ENCODE measurements at regions not wholly inside any gene's neighbourhood (a gene's known extent, or its start where the extent isn't known, plus 50 kb on each side); places are given as distances from the start of the nearest gene placed in this dataset.

- H3K4me3 ChIP-seq, result no peak overlapping the region
- H3K9me3 ChIP-seq, result peaks cover 0 to 2% (median 0%) of the 10 kb centered on the region in 4 donors
- no peaks in the 10 kb centered on the region for H3K4me1 ChIP-seq
- intact Hi-C loops (cut with DNase I), result no loop called here
- no peak for DNase-seq
- peaks cover 0 to 4% (median 3%) of the 10 kb centered on the region in 3 donors for H3K27me3 ChIP-seq
- WGBS, 2 donors, result 93 to 94% methylated on average over 16 of the region's 16 CpGs
- H3K36me3 ChIP-seq, result no peaks in the 10 kb centered on the region
- no peak overlapping the region for H3K27ac ChIP-seq
- TF ChIP-seq CTCF (IDR thresholded peaks at IDR 0.05) (no peak), POLR2AphosphoS5 (IDR thresholded peaks at IDR 0.05) (no peak), EP300 (IDR thresholded peaks at IDR 0.05) (no peak), POLR2A (IDR thresholded peaks at IDR 0.05) (no peak)
Observed at GRCh38 chr18:78396077-78396476, 583.5 kb upstream of the SALL3 start.

GRCh38 chr18:78396756-78397155 is 582.9 kb upstream of the SALL3 start:
- Histone ChIP-seq H3K4me1 (no peaks in the 10 kb centered on the region), H3K27me3 (peaks cover 0 to 4% (median 3%) of the 10 kb centered on the region in 3 donors), H3K36me3 (no peaks in the 10 kb centered on the region), H3K27ac (no peak overlapping the region), H3K9me3 (peaks cover 0 to 2% (median 0%) of the 10 kb centered on the region in 4 donors), H3K4me3 (no peak overlapping the region)
- WGBS, 2 donors, result 88 to 89% methylated on average over 10 of the region's 10 CpGs
- DNase-seq, result no peak
- no peak for TF ChIP-seq POLR2A (IDR thresholded peaks at IDR 0.05)
- TF ChIP-seq CTCF (IDR thresholded peaks at IDR 0.05), result no peak
- no peak for TF ChIP-seq POLR2AphosphoS5 (IDR thresholded peaks at IDR 0.05)
- TF ChIP-seq EP300 (IDR thresholded peaks at IDR 0.05), result no peak
- intact Hi-C loops (cut with DNase I), result no loop called here

GRCh38 chr18:78399992-78400503 is 579.6 kb upstream of the SALL3 start:
- peaks cover 0 to 2% (median 0%) of the 10 kb centered on the region in 4 donors for H3K9me3 ChIP-seq
- WGBS, 2 donors, result 84% methylated on average over 25 of the region's 25 CpGs
- no peaks in the 10 kb centered on the region for H3K36me3 ChIP-seq
- no peak for TF ChIP-seq CTCF (IDR thresholded peaks at IDR 0.05)
- TF ChIP-seq EP300 (IDR thresholded peaks at IDR 0.05), result no peak
- TF ChIP-seq POLR2AphosphoS5 (IDR thresholded peaks at IDR 0.05), result no peak
- no peak for TF ChIP-seq POLR2A (IDR thresholded peaks at IDR 0.05)
- H3K4me3 ChIP-seq, result no peak overlapping the region
- intact Hi-C loops (cut with DNase I), result no loop called here
- no peak overlapping the region for H3K27ac ChIP-seq
- H3K27me3 ChIP-seq, result peaks cover 0 to 4% (median 3%) of the 10 kb centered on the region in 3 donors
- H3K4me1 ChIP-seq, result no peaks in the 10 kb centered on the region
- no peak for DNase-seq

GRCh38 chr18:78402440-78402839 is 577.2 kb upstream of the SALL3 start:
- H3K9me3 ChIP-seq, result no peaks in the 10 kb centered on the region
- intact Hi-C loops (cut with DNase I), result no loop called here
- H3K27ac ChIP-seq, result no peak overlapping the region
- no peak overlapping the region for H3K4me3 ChIP-seq
- no peaks in the 10 kb centered on the region for H3K4me1 ChIP-seq
- TF ChIP-seq POLR2A (IDR thresholded peaks at IDR 0.05), result no peak
- no peak for TF ChIP-seq CTCF (IDR thresholded peaks at IDR 0.05)
- no peak for TF ChIP-seq POLR2AphosphoS5 (IDR thresholded peaks at IDR 0.05)
- no peak for TF ChIP-seq EP300 (IDR thresholded peaks at IDR 0.05)
- no peak for DNase-seq
- H3K27me3 ChIP-seq, result peaks cover 0 to 4% (median 0%) of the 10 kb centered on the region in 3 donors
- WGBS, 2 donors, result 81 to 90% methylated on average over 7 of the region's 7 CpGs
- H3K36me3 ChIP-seq, result no peaks in the 10 kb centered on the region

- Histone ChIP-seq H3K4me1 (no peaks in the 10 kb centered on the region), H3K36me3 (no peaks in the 10 kb centered on the region), H3K27me3 (peaks cover 0 to 4% (median 0%) of the 10 kb centered on the region in 3 donors), H3K4me3 (no peak overlapping the region), H3K27ac (no peak overlapping the region), H3K9me3 (no peaks in the 10 kb centered on the region)
- TF ChIP-seq POLR2AphosphoS5 (IDR thresholded peaks at IDR 0.05), result no peak
- TF ChIP-seq CTCF (IDR thresholded peaks at IDR 0.05), result no peak
- no peak for TF ChIP-seq EP300 (IDR thresholded peaks at IDR 0.05)
- TF ChIP-seq POLR2A (IDR thresholded peaks at IDR 0.05), result no peak
- 66 to 81% methylated on average over 7 of the region's 7 CpGs for WGBS, 2 donors
- no peak for DNase-seq
- intact Hi-C loops (cut with DNase I), result no loop called here
Observed at GRCh38 chr18:78402966-78403365, 576.7 kb upstream of the SALL3 start.

All from sigmoid colon (tissue), 6 donors.